PC-9 (cell line): ENCODE measurements at regions not wholly inside any gene's neighbourhood (a gene's known extent, or its start where the extent isn't known, plus 50 kb on each side); places are given as distances from the start of the nearest gene placed in this dataset.

Experiments
- CTCF ChIP-seq: fragments of 200-600 bp; sonication (generic); conservative IDR thresholded peaks from 2 replicates; pipeline ENCODE4 v1.6.1; 2017; ENCODE audit warnings: mixed run types, antibody characterized with exemption, mild to moderate bottlenecking, moderate library complexity
- EZH2 ChIP-seq: fragments of 200-600 bp; sonication (generic); IDR thresholded peaks from 2 replicates; pipeline ENCODE4 v1.8.0; 2017; ENCODE audit warnings: antibody characterized with exemption, low read depth

- TF ChIP-seq CTCF (no peak), EZH2 (no peak)
These were observed 82.7 kb downstream of the PFDN4 start for GRCh38 chr20:54290636-54291035.
